Spleen (tissue), 11 donors: ENCODE measurements at regions not wholly inside any gene's neighbourhood (a gene's known extent, or its start where the extent isn't known, plus 50 kb on each side); places are given as distances from the start of the nearest gene placed in this dataset.

ENCODE experiments used
- DNase-seq: peaks from one replicate; pipeline ENCODE4 v3.0.0-alpha.2; 2020
- H3K27ac ChIP-seq, 8 donors: fragments of 200-600 bp; sonication (generic) in 7 of 8; 1 replicate in 4 of 8; 2 replicates in 4 of 8; pipeline versions ENCODE4 v1.5.0 to v1.8.0; 2016 to 2021; ENCODE audit warnings: inconsistent platforms in 4 of 8, mild to moderate bottlenecking in 4 of 8, moderate library complexity in 1 of 8
- H3K27me3 ChIP-seq, 7 donors: fragments of 200-600 bp; sonication (generic) in 6 of 7; replicated peaks in 1 of 7; 1 replicate in 4 of 7; 2 replicates in 3 of 7; pipeline versions ENCODE4 v1.5.0 to v1.8.0; 2016 to 2021; ENCODE audit warnings: inconsistent platforms in 3 of 7, mild to moderate bottlenecking in 1 of 7
- H3K36me3 ChIP-seq, 6 donors: fragments of 200-600 bp; sonication (generic) in 5 of 6; 1 replicate in 4 of 6; 2 replicates in 2 of 6; pipeline versions ENCODE4 v1.5.0 to v1.8.0; 2016 to 2021; ENCODE audit warnings: inconsistent platforms in 2 of 6
- H3K4me1 ChIP-seq, 6 donors: fragments of 200-600 bp; sonication (generic) in 5 of 6; 1 replicate in 3 of 6; 2 replicates in 3 of 6; pipeline versions ENCODE4 v1.5.0 to v1.8.0; 2016 to 2021; ENCODE audit warnings: inconsistent platforms in 3 of 6
- H3K4me3 ChIP-seq, 8 donors: fragments of 200-600 bp; sonication (generic) in 7 of 8; 1 replicate in 4 of 8; 2 replicates in 4 of 8; pipeline versions ENCODE4 v1.5.0 to v1.8.0; 2016 to 2021; ENCODE audit warnings: inconsistent platforms in 4 of 8, mild to moderate bottlenecking in 4 of 8, moderate library complexity in 2 of 8
- H3K9me3 ChIP-seq, 8 donors: fragments of 200-600 bp; sonication (generic) in 7 of 8; 1 replicate in 4 of 8; 2 replicates in 4 of 8; pipeline versions ENCODE4 v1.5.0 to v1.8.0; 2016 to 2021; ENCODE audit warnings: inconsistent platforms in 4 of 8
- POLR2A ChIP-seq, 3 donors: fragments of 450-650 bp; IDR thresholded peaks; one replicate each; pipeline ENCODE4 v1.5.1; 2017; ENCODE audit warnings: antibody characterized with exemption in 3 of 3, mild to moderate bottlenecking in 1 of 3
- POLR2AphosphoS5 ChIP-seq, 3 donors: sonication (generic); formaldehyde crosslinking; IDR thresholded peaks; one replicate each; pipeline ENCODE4 v1.5.1; 2017; ENCODE audit warnings: antibody characterized with exemption in 3 of 3
- WGBS, 5 donors: extraction: QIAGEN DNeasy Blood & Tissue Kit in 3 of 5; methylation state at CpG; one replicate each; pipeline versions ENCODE4 v1.1.5 to v1.1.7; 2013 to 2018; 5-methylcytosine and 5-hydroxymethylcytosine counted together
- intact Hi-C: fragments of 100-400 bp; cut with DNase I; formaldehyde crosslinking; loops from one replicate; pipeline ENCODE4 v1.15.0; 2023; ENCODE audit warnings: low total_unique reads
- TF ChIP-seq, protein P1 (sequence below), 11 experiments: fragments of 200-600 bp in 7 of 11; fragments of 450-650 bp in 4 of 11; sonication (generic) in 4 of 11; IDR thresholded peaks in 8 of 11; conservative IDR thresholded peaks in 3 of 11; 1 replicate in 7 of 11; 2 replicates in 4 of 11; pipeline versions ENCODE4 v1.4.0 to v1.8.0; 2016 to 2021; ENCODE audit warnings: antibody characterized with exemption in 11 of 11, inconsistent platforms in 4 of 11, mild to moderate bottlenecking in 1 of 11
- donor health status: healthy with polysubstance abuse.
- donor health status: DM: no; HTN: no; CAD: no; lungs with moderate emphysema.
- donor health status: DM: no; HTN: no; CAD: no.
- donor health status: Bipolar disorder and iron deficiency.
- donor health status: healthy.
- donor health status: DM: no; HTN: no; CAD: no.
- donor health status: DM: yes; HTN: yes; CAD: no.

DNA sequence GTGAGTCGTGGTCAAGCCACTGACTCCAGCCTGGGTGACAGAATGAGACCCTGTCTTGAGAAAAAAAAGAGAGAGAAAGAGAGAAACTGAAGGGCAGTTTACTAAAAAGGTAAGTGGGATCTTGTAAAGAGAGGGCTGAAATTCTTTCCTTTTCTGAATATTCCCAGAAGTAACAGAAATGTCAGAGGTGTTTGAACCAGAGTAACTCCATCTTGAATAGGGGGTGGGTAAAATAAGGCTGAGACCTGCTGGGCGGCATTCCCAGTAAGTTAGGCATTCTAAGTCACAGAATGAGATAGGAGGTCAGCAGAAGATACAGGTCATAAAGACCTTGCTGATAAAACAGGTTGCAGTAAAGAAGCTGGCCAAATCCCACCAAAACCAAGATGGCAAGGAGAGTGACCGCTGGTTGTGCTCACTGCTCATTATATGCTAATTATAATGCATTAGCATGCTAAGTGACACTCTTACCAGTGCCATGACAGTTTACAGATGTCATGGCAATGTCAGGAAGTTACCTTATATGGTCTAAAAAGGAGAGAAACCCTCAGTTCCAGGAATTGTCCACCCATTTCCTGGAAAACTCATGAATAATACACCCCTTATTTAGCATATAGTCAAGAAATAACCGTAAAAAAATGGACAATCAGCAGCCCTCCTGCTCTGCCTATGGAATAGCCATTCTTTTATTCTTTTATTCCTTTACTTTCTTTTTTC, 1334.3 kb upstream of the ZEB2 start:
- intact Hi-C loops, result no loop called here
- WGBS, 5 donors, result 84 to 93% (median 90%) methylated on average over 4 of the region's 4 CpGs

DNA sequence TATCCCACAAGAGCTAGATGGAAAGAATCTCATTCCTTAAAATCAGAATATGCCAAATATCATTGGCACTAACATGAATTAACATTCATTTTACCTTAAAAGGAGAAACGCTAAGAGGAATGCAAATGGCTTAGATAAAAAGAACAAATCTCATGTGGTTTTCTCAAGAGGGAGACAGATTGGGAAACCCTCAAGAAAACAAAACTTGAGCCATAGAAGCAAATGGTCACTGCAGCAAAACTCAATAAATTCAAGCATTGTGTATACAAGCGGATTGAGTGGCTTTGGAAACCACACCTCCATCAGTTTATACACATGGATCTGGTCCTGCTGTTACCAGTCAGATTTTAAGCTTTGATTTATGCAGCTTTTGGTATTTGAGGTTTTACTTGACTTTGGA, 1331.8 kb upstream of the ZEB2 start:
- no peaks in the 10 kb centered on the region for H3K9me3 ChIP-seq
- H3K27ac ChIP-seq, result no peak overlapping the region
- no peaks in the 10 kb centered on the region for H3K36me3 ChIP-seq
- 80 to 94% (median 89%) methylated on average over 2 of the region's 2 CpGs for WGBS, 5 donors
- TF ChIP-seq POLR2A (IDR thresholded peaks at IDR 0.05) (no peak), POLR2AphosphoS5 (IDR thresholded peaks at IDR 0.05) (no peak)
- TF ChIP-seq, protein P1, sequence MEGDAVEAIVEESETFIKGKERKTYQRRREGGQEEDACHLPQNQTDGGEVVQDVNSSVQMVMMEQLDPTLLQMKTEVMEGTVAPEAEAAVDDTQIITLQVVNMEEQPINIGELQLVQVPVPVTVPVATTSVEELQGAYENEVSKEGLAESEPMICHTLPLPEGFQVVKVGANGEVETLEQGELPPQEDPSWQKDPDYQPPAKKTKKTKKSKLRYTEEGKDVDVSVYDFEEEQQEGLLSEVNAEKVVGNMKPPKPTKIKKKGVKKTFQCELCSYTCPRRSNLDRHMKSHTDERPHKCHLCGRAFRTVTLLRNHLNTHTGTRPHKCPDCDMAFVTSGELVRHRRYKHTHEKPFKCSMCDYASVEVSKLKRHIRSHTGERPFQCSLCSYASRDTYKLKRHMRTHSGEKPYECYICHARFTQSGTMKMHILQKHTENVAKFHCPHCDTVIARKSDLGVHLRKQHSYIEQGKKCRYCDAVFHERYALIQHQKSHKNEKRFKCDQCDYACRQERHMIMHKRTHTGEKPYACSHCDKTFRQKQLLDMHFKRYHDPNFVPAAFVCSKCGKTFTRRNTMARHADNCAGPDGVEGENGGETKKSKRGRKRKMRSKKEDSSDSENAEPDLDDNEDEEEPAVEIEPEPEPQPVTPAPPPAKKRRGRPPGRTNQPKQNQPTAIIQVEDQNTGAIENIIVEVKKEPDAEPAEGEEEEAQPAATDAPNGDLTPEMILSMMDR (IDR thresholded peaks at IDR 0.05 in 8 of 11, conservative IDR thresholded peaks at IDR 0.05 in 3 of 11), result no peak
- no peaks in the 10 kb centered on the region for H3K27me3 ChIP-seq
- DNase-seq, result no peak
- H3K4me1 ChIP-seq, result no peaks in the 10 kb centered on the region
- H3K4me3 ChIP-seq, result no peak overlapping the region
- intact Hi-C loops, result no loop called here

More for the DNA sequence above, 1334.3 kb upstream of the ZEB2 start:
- Histone ChIP-seq H3K4me1 (no peaks in the 10 kb centered on the region), H3K27ac (no peak overlapping the region), H3K4me3 (no peak overlapping the region), H3K27me3 (no peaks in the 10 kb centered on the region), H3K36me3 (no peaks in the 10 kb centered on the region), H3K9me3 (no peaks in the 10 kb centered on the region)
- TF ChIP-seq, protein P1 (IDR thresholded peaks at IDR 0.05 in 8 of 11, conservative IDR thresholded peaks at IDR 0.05 in 3 of 11), result no peak
- TF ChIP-seq POLR2AphosphoS5 (IDR thresholded peaks at IDR 0.05) (no peak), POLR2A (IDR thresholded peaks at IDR 0.05) (no peak)
- no peak for DNase-seq

DNA sequence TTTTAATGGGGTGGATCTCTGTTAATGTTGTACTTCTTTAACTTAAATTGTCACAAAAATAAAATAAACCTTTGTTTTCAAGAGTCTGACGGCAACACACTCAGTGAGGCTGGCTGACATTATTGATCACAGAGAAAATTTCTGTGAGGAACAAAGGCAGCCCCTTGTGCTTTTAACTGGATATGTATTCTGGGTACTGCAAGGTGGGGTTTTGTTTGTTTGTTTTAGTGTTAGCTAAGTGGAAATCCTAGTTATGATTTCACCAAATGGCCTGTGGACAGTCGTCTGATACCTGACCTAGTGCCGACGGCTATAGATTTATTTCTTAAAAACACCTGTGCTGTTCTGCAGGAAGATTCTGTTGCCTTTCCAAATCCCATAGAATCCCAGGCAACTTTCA, 1329.5 kb upstream of the ZEB2 start:
- no peaks in the 10 kb centered on the region for H3K4me1 ChIP-seq
- H3K36me3 ChIP-seq, result no peaks in the 10 kb centered on the region
- TF ChIP-seq POLR2A (IDR thresholded peaks at IDR 0.05), result no peak
- TF ChIP-seq, protein P1 (IDR thresholded peaks at IDR 0.05 in 8 of 11, conservative IDR thresholded peaks at IDR 0.05 in 3 of 11), result no peak
- no peak for TF ChIP-seq POLR2AphosphoS5 (IDR thresholded peaks at IDR 0.05)
- WGBS, 5 donors, result 86 to 99% (median 95%) methylated on average over 4 of the region's 4 CpGs
- no peak for DNase-seq
- H3K4me3 ChIP-seq, result no peak overlapping the region
- no peak overlapping the region for H3K27ac ChIP-seq
- intact Hi-C loops, result no loop called here
- no peaks in the 10 kb centered on the region for H3K9me3 ChIP-seq
- no peaks in the 10 kb centered on the region for H3K27me3 ChIP-seq

DNA sequence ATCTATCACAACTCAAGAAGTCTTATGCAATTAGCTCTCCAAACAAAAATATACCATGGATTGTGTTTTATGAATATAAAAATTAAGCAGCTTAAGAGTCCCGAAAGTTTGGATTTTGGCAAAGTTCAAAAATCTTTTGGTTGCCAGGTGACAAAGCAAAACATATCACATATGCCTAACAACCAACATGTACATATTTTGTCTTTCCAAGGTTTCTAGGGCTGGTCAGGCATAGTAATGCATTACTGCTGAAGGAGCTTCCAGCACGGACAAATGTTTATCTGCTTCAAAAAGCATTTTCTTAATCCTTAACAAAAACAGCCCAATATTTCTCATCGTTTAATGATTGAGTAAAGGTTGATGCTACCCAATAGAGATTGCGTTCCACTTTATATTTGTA, 1327.1 kb upstream of the ZEB2 start:
- no peak for DNase-seq
- intact Hi-C loops, result no loop called here
- no peaks in the 10 kb centered on the region for H3K27me3 ChIP-seq
- H3K4me3 ChIP-seq, result no peak overlapping the region
- H3K9me3 ChIP-seq, result no peaks in the 10 kb centered on the region
- H3K36me3 ChIP-seq, result no peaks in the 10 kb centered on the region
- H3K27ac ChIP-seq, result no peak overlapping the region
- H3K4me1 ChIP-seq, result no peaks in the 10 kb centered on the region
- 82 to 94% (median 83%) methylated on average over 4 of the region's 4 CpGs for WGBS, 5 donors
- TF ChIP-seq POLR2AphosphoS5 (IDR thresholded peaks at IDR 0.05) (no peak), POLR2A (IDR thresholded peaks at IDR 0.05) (no peak)
- TF ChIP-seq, protein P1 (IDR thresholded peaks at IDR 0.05 in 8 of 11, conservative IDR thresholded peaks at IDR 0.05 in 3 of 11), result no peak
